Fibroblast of upper back skin (primary cell): ENCODE measurements at regions not wholly inside any gene's neighbourhood (a gene's known extent, or its start where the extent isn't known, plus 50 kb on each side); places are given as distances from the start of the nearest gene placed in this dataset.
A peak's percentile ranks its signal among the peaks of the same experiment; 100 is the strongest.
"Not testable (repeated sequence)": the region's sequence is repeated elsewhere in the genome, so short reads cannot be mapped to it uniquely, and the experiment has no call there.

ENCODE experiments used
- DNase-seq: peaks from one replicate; pipeline ENCODE4 v3.0.0-alpha.2; 2013

- DNase-seq: no peak
These were observed 220.0 kb downstream of the TRIM36 start for GRCh38 chr5:114949756-114950155.

GRCh38 chr5:114948986-114949621, 220.6 kb downstream of the TRIM36 start:
- DNase-seq: peak; percentile 3

GRCh38 chr5:114948363-114948762, 221.3 kb downstream of the TRIM36 start:
- DNase-seq: no peak

GRCh38 chr5:114940709-114941108, 229.0 kb downstream of the TRIM36 start:
- no peak for DNase-seq

GRCh38 chr5:114935490-114935889, 234.2 kb downstream of the TRIM36 start:
- no peak for DNase-seq

GRCh38 chr5:114928644-114929462, 240.9 kb downstream of the TRIM36 start:
- no peak for DNase-seq

- no peak for DNase-seq
These were observed 244.9 kb downstream of the TRIM36 start for GRCh38 chr5:114924769-114925168.

- DNase-seq: no peak
These were observed 257.4 kb downstream of the TRIM36 start for GRCh38 chr5:114912189-114912920.

- DNase-seq: no peak
These were observed 259.0 kb downstream of the TRIM36 start for GRCh38 chr5:114910727-114911126.

GRCh38 chr5:114909424-114909823, 260.3 kb downstream of the TRIM36 start:
- no peak for DNase-seq

- no peak for DNase-seq
These were observed 265.9 kb downstream of the TRIM36 start for GRCh38 chr5:114903767-114904166.

- DNase-seq: no peak
These were observed 271.1 kb downstream of the TRIM36 start for GRCh38 chr5:114898602-114899001.

- DNase-seq: no peak
These were observed 286.0 kb downstream of the TRIM36 start for GRCh38 chr5:114883675-114884074.

GRCh38 chr5:114859438-114859735, 310.3 kb downstream of the TRIM36 start:
- peak; percentile 5 for DNase-seq

- DNase-seq: no peak
These were observed 310.9 kb downstream of the TRIM36 start for GRCh38 chr5:114858665-114859437.

GRCh38 chr5:114857941-114858551, 311.7 kb downstream of the TRIM36 start:
- peak; percentile 20 for DNase-seq

- DNase-seq: not testable (repeated sequence)
These were observed 325.0 kb downstream of the TRIM36 start for GRCh38 chr5:114844711-114845110.

- no peak for DNase-seq
These were observed 330.3 kb downstream of the TRIM36 start for GRCh38 chr5:114839360-114839759.

- no peak for DNase-seq
These were observed 330.8 kb downstream of the TRIM36 start for GRCh38 chr5:114838937-114839336.

- DNase-seq: no peak
These were observed 339.6 kb downstream of the TRIM36 start for GRCh38 chr5:114830114-114830513.

- no peak for DNase-seq
These were observed 346.8 kb downstream of the TRIM36 start for GRCh38 chr5:114822863-114823262.

GRCh38 chr5:114822436-114822835, 347.3 kb downstream of the TRIM36 start:
- no peak for DNase-seq

GRCh38 chr5:114790403-114790792, 379.3 kb downstream of the TRIM36 start:
- DNase-seq: no peak
